Breast epithelium (tissue), 4 donors: ENCODE measurements at regions not wholly inside any gene's neighbourhood (a gene's known extent, or its start where the extent isn't known, plus 50 kb on each side); places are given as distances from the start of the nearest gene placed in this dataset.

Experiments
- DNase-seq, 2 donors: peaks; one replicate each; pipeline ENCODE4 v3.0.0-alpha.2; 2019; ENCODE audit warnings: low spot score in 2 of 2
- H3K27ac ChIP-seq, 2 donors: fragments of 200-600 bp; sonication (generic) in 1 of 2; one replicate each; pipeline ENCODE4 v1.5.1; 2016 to 2019; ENCODE audit warnings: mild to moderate bottlenecking in 1 of 2
- H3K27me3 ChIP-seq, 2 donors: fragments of 200-600 bp; sonication (generic) in 1 of 2; one replicate each; pipeline versions ENCODE4 v1.5.1 to v1.6.0; 2017 to 2019; ENCODE audit warnings: control low read depth in 1 of 2, mild to moderate bottlenecking in 1 of 2
- H3K36me3 ChIP-seq: fragments of 200-600 bp; one replicate; pipeline ENCODE4 v1.5.1; 2019
- H3K4me1 ChIP-seq, 2 donors: fragments of 200-600 bp; sonication (generic); one replicate each; pipeline ENCODE4 v1.5.1; 2016 to 2019; ENCODE audit warnings: control low read depth in 1 of 2
- H3K4me3 ChIP-seq, 3 donors: fragments of 200-600 bp; sonication (generic); 1 replicate in 2 of 3; 2 replicates in 1 of 3; pipeline ENCODE4 v1.5.1; 2016 to 2019; ENCODE audit warnings: mild to moderate bottlenecking in 3 of 3, moderate library complexity in 2 of 3
- H3K9me3 ChIP-seq, 2 donors: fragments of 200-600 bp; sonication (generic) in 1 of 2; one replicate each; pipeline ENCODE4 v1.5.1; 2016 to 2019; ENCODE audit warnings: control low read depth in 1 of 2
- POLR2A ChIP-seq: fragments of 450-650 bp; IDR thresholded peaks from one replicate; pipeline ENCODE4 v1.6.1; 2016; ENCODE audit warnings: antibody characterized with exemption, mild to moderate bottlenecking, moderate library complexity
- POLR2AphosphoS5 ChIP-seq, 3 donors: sonication (generic); formaldehyde crosslinking; IDR thresholded peaks; one replicate each; pipeline ENCODE4 v1.6.1; 2017; ENCODE audit warnings: antibody characterized with exemption in 3 of 3
- intact Hi-C: fragments of 100-400 bp; cut with DNase I; formaldehyde crosslinking; loops from one replicate; pipeline ENCODE4 v1.15.1; 2023; ENCODE audit warnings: low total_unique reads
- TF ChIP-seq, protein P1 (sequence below), 3 donors: fragments of 450-650 bp; IDR thresholded peaks; one replicate each; pipeline ENCODE4 v1.5.1; 2016 to 2017; ENCODE audit warnings: antibody characterized with exemption in 3 of 3, mild to moderate bottlenecking in 3 of 3, moderate library complexity in 3 of 3

GRCh38 chr2:196535742-196536141, 103.8 kb upstream of the CCDC150 start:
- DNase-seq, result no peak
- Histone ChIP-seq H3K27ac (no peak overlapping the region), H3K4me3 (no peak overlapping the region)

GRCh38 chr2:196537311-196537710, 102.2 kb upstream of the CCDC150 start:
- Histone ChIP-seq H3K27me3 (no peaks in the 10 kb centered on the region), H3K36me3 (no peaks in the 10 kb centered on the region)

More at GRCh38 chr2:196535742-196536141, 103.8 kb upstream of the CCDC150 start:
- Histone ChIP-seq H3K4me1 (no peaks in the 10 kb centered on the region), H3K36me3 (no peaks in the 10 kb centered on the region), H3K9me3 (no peaks in the 10 kb centered on the region), H3K27me3 (no peaks in the 10 kb centered on the region)
- intact Hi-C loops, result no loop called here
- TF ChIP-seq POLR2AphosphoS5 (IDR thresholded peaks at IDR 0.05) (no peak), POLR2A (no peak)
- TF ChIP-seq, protein P1, sequence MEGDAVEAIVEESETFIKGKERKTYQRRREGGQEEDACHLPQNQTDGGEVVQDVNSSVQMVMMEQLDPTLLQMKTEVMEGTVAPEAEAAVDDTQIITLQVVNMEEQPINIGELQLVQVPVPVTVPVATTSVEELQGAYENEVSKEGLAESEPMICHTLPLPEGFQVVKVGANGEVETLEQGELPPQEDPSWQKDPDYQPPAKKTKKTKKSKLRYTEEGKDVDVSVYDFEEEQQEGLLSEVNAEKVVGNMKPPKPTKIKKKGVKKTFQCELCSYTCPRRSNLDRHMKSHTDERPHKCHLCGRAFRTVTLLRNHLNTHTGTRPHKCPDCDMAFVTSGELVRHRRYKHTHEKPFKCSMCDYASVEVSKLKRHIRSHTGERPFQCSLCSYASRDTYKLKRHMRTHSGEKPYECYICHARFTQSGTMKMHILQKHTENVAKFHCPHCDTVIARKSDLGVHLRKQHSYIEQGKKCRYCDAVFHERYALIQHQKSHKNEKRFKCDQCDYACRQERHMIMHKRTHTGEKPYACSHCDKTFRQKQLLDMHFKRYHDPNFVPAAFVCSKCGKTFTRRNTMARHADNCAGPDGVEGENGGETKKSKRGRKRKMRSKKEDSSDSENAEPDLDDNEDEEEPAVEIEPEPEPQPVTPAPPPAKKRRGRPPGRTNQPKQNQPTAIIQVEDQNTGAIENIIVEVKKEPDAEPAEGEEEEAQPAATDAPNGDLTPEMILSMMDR (IDR thresholded peaks at IDR 0.05), result no peak

GRCh38 chr2:196538189-196538588, 101.3 kb upstream of the CCDC150 start:
- Histone ChIP-seq H3K27me3 (no peaks in the 10 kb centered on the region), H3K9me3 (no peaks in the 10 kb centered on the region), H3K4me1 (no peaks in the 10 kb centered on the region), H3K4me3 (no peak overlapping the region), H3K27ac (no peak overlapping the region), H3K36me3 (no peaks in the 10 kb centered on the region)
- intact Hi-C loops, result no loop called here
- TF ChIP-seq POLR2A (no peak), POLR2AphosphoS5 (IDR thresholded peaks at IDR 0.05) (no peak)
- TF ChIP-seq, protein P1 (IDR thresholded peaks at IDR 0.05), result no peak
- DNase-seq, result no peak

More at GRCh38 chr2:196537311-196537710, 102.2 kb upstream of the CCDC150 start:
- no peaks in the 10 kb centered on the region for H3K9me3 ChIP-seq
- DNase-seq, result no peak
- no peaks in the 10 kb centered on the region for H3K4me1 ChIP-seq
- intact Hi-C loops, result no loop called here
- TF ChIP-seq, protein P1 (IDR thresholded peaks at IDR 0.05), result no peak
- no peak for TF ChIP-seq POLR2A
- no peak for TF ChIP-seq POLR2AphosphoS5 (IDR thresholded peaks at IDR 0.05)
- no peak overlapping the region for H3K4me3 ChIP-seq
- no peak overlapping the region for H3K27ac ChIP-seq

DNA sequence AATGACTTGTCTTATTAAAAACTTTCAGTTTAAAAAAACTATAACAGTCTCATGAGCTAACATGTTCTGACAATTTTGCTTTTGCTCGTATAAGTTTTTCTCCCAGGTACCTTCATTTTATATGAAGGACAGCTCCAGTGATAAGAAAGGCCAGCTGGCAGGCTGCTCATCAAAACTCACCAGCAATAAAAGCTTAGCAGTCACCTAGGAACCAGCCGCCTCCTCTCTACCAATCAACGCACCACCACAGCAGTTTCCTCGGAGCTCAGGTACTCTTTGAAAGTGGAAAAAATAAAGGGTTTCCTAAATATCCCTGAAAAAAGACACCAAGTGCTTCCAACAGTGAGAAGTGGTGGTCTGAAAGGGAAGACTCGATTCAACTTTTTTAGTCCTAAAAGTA, 100.9 kb upstream of the CCDC150 start:
- TF ChIP-seq POLR2A (no peak), POLR2AphosphoS5 (IDR thresholded peaks at IDR 0.05) (no peak)
- TF ChIP-seq, protein P1 (IDR thresholded peaks at IDR 0.05), result no peak
- no peaks in the 10 kb centered on the region for H3K27me3 ChIP-seq
- no peaks in the 10 kb centered on the region for H3K4me1 ChIP-seq
- H3K36me3 ChIP-seq, result no peaks in the 10 kb centered on the region
- intact Hi-C loops, result no loop called here
- H3K9me3 ChIP-seq, result no peaks in the 10 kb centered on the region
- no peak for DNase-seq
- H3K4me3 ChIP-seq, result no peak overlapping the region
- H3K27ac ChIP-seq, result no peak overlapping the region

- no peak overlapping the region for H3K4me3 ChIP-seq
- H3K27me3 ChIP-seq, result no peaks in the 10 kb centered on the region
- H3K27ac ChIP-seq, result no peak overlapping the region
- intact Hi-C loops, result no loop called here
- H3K4me1 ChIP-seq, result no peaks in the 10 kb centered on the region
- TF ChIP-seq, protein P1 (IDR thresholded peaks at IDR 0.05), result no peak
- TF ChIP-seq POLR2AphosphoS5 (IDR thresholded peaks at IDR 0.05), result no peak
- TF ChIP-seq POLR2A, result no peak
- no peaks in the 10 kb centered on the region for H3K9me3 ChIP-seq
- no peak for DNase-seq
- no peaks in the 10 kb centered on the region for H3K36me3 ChIP-seq
Measured at GRCh38 chr2:196544906-196545433, 94.5 kb upstream of the CCDC150 start.
